ENCODE measurements at regions not wholly inside any gene's neighbourhood (a gene's known extent, or its start where the extent isn't known, plus 50 kb on each side); places are given as distances from the start of the nearest gene placed in this dataset.
A peak's percentile ranks its signal among the peaks of the same experiment; 100 is the strongest.

GRCh38 chr6:91731939-91732338, 1145.1 kb upstream of the MAP3K7 start:
- DNase-seq = no peak

- no peak for DNase-seq
Observed at GRCh38 chr6:91730710-91731109, 1143.8 kb upstream of the MAP3K7 start.

DNA sequence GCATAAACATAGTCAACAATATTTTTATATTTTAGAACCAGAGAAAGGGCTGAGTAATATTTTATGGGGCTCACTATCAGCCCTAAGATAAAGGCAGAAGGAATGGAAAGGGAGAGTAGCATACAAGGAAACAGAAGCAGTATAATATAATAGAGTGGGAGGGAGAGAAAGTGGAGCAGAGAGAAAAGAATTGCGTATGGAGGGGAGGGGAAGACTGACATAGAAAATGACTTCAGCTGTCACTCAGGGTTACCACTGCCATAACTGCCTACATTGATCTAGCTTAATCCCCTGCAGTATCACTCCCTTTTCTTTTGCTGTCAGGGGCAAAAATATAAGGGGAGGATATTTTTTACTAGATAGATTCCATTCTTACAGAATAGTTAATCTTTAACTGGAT, 1133.5 kb upstream of the MAP3K7 start:
- no peak for DNase-seq

DNA sequence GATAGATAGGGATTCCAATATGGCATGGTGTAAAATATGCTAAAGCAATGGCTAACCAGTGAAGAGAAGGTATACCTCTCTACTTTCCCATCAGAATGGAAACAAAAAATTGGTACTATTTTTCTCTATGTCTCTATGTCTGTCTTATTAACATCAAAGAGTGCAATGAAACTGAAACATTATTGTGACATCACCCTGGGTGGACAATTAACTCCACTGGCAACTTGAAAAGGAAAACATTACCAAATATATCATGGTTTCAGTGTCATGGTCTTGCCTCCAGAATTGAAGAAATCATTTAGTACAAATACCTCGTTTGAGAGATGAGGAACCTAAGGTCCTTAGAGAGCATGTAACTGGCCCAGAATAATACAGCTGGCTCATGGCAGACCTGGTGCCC, 1132.5 kb upstream of the MAP3K7 start:
- no peak for DNase-seq

DNA sequence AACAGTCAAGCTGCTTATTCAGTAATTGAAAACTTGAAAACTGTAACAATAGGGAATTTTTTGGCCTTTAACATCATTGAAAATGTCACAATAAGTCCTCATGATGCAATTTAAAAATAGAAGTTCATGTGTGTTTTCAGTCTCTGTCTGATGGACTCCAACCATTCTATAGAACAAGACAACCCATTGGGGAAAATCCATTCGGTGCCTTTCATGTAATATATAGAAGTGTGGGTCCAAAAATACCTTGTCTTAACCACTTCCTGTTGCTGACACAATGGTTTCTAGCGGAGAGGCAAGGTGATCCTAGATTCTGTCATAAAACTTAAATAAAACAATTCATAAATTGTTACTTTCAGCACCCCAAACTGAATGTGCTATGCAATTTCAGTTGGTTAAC, 1131.3 kb upstream of the MAP3K7 start:
- DNase-seq = no peak

GRCh38 chr6:91717094-91717493, 1130.2 kb upstream of the MAP3K7 start:
- no peak for DNase-seq

GRCh38 chr6:91716361-91716760, 1129.5 kb upstream of the MAP3K7 start:
- no peak for DNase-seq

DNA sequence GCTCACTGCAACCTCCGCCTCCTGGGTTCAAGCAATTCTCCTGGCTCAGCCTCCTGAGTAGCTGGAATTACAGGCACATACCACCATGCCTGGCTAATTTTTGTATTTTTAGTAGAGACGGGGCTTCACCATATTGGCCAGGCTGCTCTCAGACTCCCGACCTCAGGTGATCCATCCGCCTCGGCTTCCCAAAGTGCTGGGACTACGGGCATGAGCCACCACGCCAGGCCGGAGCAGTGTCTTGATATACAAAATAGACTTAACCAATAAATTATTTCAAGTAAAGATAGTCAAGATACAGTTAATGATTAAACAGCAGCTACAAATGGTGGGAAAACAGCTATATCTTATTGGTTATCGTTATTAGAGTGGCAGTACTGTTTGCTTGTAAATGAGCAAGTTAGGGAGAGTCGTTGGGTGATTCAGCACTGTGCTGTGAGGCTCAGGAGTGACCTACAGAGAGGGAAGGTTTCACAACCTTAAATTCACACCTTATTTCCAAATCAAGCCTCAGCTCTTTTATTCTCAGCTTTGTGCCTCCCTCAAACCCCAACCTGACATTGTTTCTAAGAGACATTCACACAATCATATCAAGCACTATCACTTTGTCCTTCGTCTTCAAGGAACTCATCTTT, 1128.4 kb upstream of the MAP3K7 start:
- no peak for DNase-seq

- no peak for DNase-seq
Observed at GRCh38 chr6:91713911-91714310, 1127.0 kb upstream of the MAP3K7 start.

DNA sequence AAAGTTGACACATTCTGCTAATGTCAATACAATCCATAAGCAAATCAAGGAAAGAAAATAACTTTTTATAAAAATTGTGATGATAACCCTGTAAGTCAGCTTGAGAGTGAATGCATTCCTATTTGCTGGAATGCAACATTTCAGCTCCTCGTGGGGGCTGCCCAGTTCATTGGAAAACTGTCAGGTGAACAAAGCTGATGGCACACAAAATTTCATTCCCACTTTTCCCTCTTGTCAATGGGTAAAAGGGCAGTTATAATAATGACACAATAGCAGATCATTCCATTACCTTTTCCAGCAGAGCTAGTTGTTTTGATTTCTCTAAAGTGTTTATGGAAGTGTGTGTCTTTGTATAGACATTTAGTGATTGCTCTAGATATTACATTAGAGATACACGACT, 1124.6 kb upstream of the MAP3K7 start:
- DNase-seq = no peak

DNA sequence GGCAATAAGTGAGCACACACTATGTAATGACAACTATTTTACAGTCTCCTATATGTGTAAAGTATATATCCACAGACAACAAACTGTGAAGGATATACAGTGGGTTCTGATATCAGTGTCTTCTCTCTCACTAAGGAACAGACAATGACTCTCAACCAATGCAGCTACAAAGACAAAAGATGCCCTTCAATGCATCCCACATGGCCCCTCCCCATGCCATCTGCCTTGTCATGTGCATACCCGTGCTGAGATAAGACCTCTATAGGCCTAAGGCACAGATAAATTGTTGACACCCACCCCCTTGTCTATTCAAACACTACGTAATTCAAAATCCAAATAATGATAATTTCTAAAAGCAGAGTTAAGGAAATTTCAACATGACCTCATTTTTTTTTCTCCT, 1123.5 kb upstream of the MAP3K7 start:
- DNase-seq = no peak

DNA sequence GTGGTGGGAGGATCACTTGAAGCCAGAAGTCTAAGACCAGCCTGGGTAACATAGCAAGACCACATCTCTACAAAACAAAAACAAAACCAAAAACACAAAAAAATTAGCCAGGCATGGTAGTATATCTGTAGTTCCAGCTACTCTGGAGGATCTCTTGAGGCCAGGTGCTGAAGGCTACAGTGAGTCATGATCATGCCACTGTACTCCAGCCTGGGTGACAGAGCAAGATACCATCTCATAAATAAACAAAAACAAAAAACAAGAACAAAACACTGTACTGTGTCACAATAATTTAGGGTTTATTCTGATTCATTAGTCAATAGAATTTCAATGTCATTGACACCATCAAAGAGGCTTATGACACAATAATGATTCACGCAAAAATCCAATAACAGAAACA, 1121.7 kb upstream of the MAP3K7 start:
- DNase-seq = no peak

GRCh38 chr6:91705646-91706045, 1118.8 kb upstream of the MAP3K7 start:
- DNase-seq = no peak

GRCh38 chr6:91704531-91704930, 1117.7 kb upstream of the MAP3K7 start:
- no peak for DNase-seq

GRCh38 chr6:91697010-91697695, 1110.3 kb upstream of the MAP3K7 start:
- DNase-seq = no peak

- no peak for DNase-seq
Observed at GRCh38 chr6:91695221-91695620, 1108.3 kb upstream of the MAP3K7 start.

GRCh38 chr6:91694016-91694654, 1107.3 kb upstream of the MAP3K7 start:
- DNase-seq = no peak

GRCh38 chr6:91691449-91691848, 1104.6 kb upstream of the MAP3K7 start:
- no peak for DNase-seq

DNA sequence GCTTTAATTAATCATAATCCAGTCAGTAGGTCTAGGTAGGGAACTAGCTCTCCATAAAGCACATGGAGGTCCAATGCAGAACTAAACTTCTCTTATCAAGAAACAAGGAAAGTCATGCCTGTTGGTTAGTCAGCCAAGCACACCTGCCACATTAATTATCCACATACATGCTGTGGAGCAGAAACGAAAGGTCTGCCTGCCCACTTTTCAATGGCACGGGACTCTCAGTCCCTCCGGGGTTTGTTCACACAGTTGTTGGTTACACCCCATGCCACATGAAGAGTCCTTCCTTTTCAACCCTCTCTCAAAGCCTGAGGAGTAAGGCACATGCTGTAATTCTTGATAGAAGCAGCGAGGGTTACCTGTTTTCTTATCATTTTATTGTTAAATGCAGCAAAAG, 1096.4 kb upstream of the MAP3K7 start:
- DNase-seq = no peak

- DNase-seq = no peak
Observed at GRCh38 chr6:91681296-91681695, 1094.4 kb upstream of the MAP3K7 start.

DNA sequence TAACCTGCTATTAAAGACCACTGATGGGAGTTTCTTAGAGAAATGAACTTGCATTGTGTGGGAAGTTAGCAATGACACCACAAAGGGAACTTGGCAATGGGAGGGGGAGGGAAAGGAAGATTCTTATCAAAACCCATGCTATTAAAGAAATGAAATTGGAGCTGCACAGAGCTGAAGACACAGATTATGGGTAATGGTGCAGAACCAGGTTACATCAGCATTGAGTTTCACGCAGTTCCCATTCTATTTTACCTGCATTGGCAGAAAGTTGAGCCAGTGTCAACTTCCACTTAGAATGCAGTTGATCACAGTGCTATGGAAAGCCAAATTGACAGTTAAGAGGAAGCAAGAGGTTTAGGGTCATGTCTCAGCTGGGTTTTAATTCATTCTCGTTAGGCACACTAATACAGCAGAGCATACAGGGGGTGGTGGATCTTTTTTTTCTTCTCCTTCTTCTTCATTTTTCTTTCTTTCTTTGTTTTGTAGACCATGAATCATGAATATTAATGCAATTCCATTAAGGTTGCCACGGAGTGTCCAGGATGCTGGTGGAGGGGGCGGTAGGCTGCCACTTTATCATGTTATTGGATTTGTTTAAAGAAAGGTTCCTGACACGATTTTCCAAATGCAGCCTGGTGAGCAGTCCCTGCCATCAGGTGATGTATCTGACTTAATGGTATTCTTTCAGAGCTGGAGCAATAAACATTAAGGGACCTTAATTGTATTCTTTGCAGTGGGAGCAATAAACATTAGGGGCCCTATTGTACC, 1092.0 kb upstream of the MAP3K7 start:
- peak; percentile 76 for DNase-seq

DNA sequence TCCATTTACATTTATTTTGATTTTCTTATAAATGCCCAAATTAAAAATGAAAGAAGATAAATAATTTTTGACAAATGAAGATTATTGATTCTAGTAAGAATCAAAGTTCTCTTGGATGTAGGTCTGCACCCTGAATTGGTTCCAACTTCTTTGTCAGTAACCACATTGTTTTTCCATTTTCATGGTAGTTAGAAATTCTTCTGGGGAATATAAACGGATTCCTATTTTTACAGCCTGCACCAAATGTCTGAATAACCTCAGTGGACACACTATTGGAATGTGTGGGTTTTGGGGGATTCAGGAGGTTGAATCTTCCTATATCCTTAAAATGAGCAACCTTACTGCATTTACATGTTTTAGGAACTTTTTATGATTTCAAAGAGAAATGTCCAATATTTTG, 1085.3 kb upstream of the MAP3K7 start:
- no peak for DNase-seq

GRCh38 chr6:91669871-91670268, 1083.0 kb upstream of the MAP3K7 start:
- no peak for DNase-seq
